Skin epidermis (tissue), 12 donors: ENCODE measurements at regions not wholly inside any gene's neighbourhood (a gene's known extent, or its start where the extent isn't known, plus 50 kb on each side); places are given as distances from the start of the nearest gene placed in this dataset.
A peak's percentile ranks its signal among the peaks of the same experiment; 100 is the strongest.

Experiments used
- H3K27ac ChIP-seq, 21 experiments: fragments of 200-600 bp; sonication (generic) in 11 of 21; one replicate each; pipeline ENCODE4 v1.5.0; 2020; ENCODE audit warnings: mild to moderate bottlenecking in 3 of 21, inconsistent platforms in 2 of 21, moderate library complexity in 2 of 21
- H3K4me3 ChIP-seq, 7 experiments: fragments of 200-600 bp; sonication (generic) in 2 of 7; one replicate each; pipeline ENCODE4 v1.5.0; 2020; ENCODE audit warnings: inconsistent platforms in 2 of 7, mild to moderate bottlenecking in 2 of 7, moderate library complexity in 1 of 7

- Histone ChIP-seq H3K4me3 (no peak overlapping the region), H3K27ac (no peak overlapping the region)
Measured at GRCh38 chr17:51385208-51385607, 124.9 kb downstream of the UTP18 start.

- H3K4me3 ChIP-seq: no peak overlapping the region
- H3K27ac ChIP-seq: no peak overlapping the region
Measured at GRCh38 chr17:51387582-51387981, 127.2 kb downstream of the UTP18 start.

DNA sequence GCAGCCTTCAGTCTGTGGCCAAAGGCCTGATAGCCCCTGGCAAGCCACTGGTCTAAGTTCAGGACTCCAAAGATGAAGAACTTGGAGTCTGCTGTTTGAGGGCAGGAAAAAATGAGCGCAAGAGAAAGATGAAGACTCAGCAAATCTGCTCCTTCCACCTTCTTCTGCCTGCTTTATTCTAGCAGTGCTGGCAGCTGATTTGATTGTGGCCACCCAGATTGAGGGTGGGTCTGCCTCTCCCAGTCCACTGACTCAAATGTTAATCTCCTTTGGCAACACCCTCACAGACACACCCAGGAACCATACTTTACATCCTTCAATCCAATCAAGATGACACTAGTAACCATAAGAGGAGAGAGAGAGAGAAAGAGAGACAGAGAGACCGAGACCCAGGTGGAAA is 127.6 kb downstream of the UTP18 start:
- no peak overlapping the region for H3K27ac ChIP-seq
- no peak overlapping the region for H3K4me3 ChIP-seq

DNA sequence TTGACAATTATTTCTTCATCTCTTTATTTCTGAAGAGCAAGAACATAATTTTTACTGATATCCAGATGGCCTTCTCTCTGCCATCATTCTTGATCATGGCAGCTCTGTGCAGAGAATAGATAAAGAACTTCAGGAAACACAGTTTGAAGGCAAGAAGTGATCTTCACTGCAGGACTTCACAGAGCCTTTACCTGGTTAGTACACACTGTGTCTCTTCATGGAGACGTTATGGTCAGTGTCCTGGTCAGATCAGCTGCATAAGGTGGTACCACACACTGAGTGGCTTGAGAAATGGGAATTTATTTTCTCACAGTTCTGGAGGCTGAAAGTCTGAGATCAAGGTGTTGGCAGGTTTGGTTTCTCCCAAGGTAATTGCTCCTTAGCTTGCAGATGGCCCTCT is 129.5 kb downstream of the UTP18 start:
- no peak overlapping the region for H3K27ac ChIP-seq
- no peak overlapping the region for H3K4me3 ChIP-seq

- H3K4me3 ChIP-seq: no peak overlapping the region
- H3K27ac ChIP-seq: no peak overlapping the region
Measured at GRCh38 chr17:51391982-51392654, 131.8 kb downstream of the UTP18 start.

DNA sequence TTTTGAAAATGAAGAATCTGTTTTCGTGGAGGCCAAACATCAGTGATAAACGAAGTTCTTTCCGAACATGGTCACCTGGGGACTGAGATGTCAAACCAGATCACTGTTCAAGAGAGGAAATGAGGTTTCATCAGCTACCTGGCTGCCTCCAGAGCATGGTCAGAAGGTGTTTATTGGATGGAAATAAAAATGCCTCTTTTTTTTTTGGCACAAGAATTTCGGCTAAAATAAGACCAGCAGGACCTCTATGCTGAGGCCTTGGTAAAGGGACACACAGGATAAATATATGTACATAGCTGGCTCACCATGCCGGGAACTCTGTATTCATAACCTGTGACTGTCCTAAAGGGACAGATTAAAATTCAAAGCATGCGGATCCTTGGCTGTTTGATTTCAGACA is 135.3 kb downstream of the UTP18 start:
- H3K4me3 ChIP-seq: no peak overlapping the region
- no peak overlapping the region for H3K27ac ChIP-seq

GRCh38 chr17:51397361-51398127 is 137.2 kb downstream of the UTP18 start:
- Histone ChIP-seq H3K27ac (no peak overlapping the region), H3K4me3 (no peak overlapping the region)

DNA sequence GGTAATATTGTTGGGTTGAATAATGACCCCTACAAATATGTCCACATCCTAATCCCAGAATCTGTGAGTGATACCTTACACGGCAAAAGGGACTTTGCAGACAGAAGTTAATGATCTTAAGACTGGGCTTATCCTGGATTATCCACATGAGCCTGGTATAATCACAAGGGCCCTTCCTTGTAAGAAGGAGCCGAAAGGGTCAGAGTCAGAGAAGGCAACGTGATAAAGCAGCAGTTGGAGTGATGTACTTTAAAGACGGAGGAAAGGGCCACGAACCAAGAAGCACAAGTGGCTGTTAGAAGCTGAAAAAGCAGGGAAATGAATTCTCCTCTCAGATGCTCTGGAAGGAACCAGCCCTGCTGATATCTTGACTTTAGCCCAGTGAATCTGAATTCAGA is 137.8 kb downstream of the UTP18 start:
- no peak overlapping the region for H3K27ac ChIP-seq
- H3K4me3 ChIP-seq: no peak overlapping the region

- Histone ChIP-seq H3K27ac (no peak overlapping the region), H3K4me3 (no peak overlapping the region)
Measured at GRCh38 chr17:51398687-51399086, 138.3 kb downstream of the UTP18 start.

- Histone ChIP-seq H3K4me3 (no peak overlapping the region), H3K27ac (no peak overlapping the region)
Measured at GRCh38 chr17:51401279-51401678, 140.9 kb downstream of the UTP18 start.

DNA sequence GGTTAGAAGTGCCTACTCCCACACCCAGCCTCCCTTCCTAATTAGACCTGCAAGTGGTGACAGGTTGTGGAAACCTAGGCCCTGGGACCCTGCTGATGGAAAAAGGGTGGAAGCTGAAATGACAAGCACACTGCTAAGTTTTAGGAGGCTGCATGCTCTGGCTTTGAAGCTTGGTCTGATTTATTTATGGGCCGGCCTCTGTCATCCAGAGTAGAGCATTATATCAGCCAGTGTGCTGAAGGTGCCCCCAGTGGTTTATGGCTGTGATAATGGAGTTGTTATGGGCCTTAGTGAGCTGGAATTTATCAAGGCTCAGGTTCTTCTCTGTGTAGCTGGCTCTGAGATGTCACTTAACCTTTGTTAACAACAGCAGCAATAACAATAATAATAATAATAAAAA is 142.6 kb downstream of the UTP18 start:
- Histone ChIP-seq H3K27ac (no peak overlapping the region), H3K4me3 (no peak overlapping the region)

- H3K27ac ChIP-seq: no peak overlapping the region
Measured at GRCh38 chr17:51407576-51407975, 147.2 kb downstream of the UTP18 start.

GRCh38 chr17:51419476-51419875 is 159.1 kb downstream of the UTP18 start:
- Histone ChIP-seq H3K4me3 (no peak overlapping the region), H3K27ac (no peak overlapping the region)

More at GRCh38 chr17:51407576-51407975, 147.2 kb downstream of the UTP18 start:
- H3K4me3 ChIP-seq: no peak overlapping the region

GRCh38 chr17:51421525-51421924 is 161.2 kb downstream of the UTP18 start:
- H3K4me3 ChIP-seq: no peak overlapping the region
- no peak overlapping the region for H3K27ac ChIP-seq

DNA sequence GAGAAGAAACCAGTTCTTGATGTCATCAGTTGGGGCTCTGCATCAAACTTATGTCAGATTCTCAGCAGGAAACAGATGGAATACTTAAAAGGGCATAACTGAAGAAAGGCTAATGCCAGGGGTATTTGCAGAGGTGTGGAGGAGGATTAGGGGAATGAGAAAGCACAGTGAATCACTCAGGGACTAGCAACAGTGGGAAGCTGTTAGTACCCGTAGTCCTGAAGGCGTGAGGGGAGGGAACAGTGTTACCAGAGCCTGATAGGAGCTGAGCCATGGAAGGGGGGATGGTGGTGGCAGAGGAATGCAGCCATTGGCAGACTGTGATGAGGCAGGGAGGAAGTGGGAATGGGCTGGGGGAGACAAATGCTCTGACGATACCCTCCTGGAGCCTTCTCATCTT is 162.3 kb downstream of the UTP18 start:
- no peak overlapping the region for H3K4me3 ChIP-seq
- no peak overlapping the region for H3K27ac ChIP-seq

DNA sequence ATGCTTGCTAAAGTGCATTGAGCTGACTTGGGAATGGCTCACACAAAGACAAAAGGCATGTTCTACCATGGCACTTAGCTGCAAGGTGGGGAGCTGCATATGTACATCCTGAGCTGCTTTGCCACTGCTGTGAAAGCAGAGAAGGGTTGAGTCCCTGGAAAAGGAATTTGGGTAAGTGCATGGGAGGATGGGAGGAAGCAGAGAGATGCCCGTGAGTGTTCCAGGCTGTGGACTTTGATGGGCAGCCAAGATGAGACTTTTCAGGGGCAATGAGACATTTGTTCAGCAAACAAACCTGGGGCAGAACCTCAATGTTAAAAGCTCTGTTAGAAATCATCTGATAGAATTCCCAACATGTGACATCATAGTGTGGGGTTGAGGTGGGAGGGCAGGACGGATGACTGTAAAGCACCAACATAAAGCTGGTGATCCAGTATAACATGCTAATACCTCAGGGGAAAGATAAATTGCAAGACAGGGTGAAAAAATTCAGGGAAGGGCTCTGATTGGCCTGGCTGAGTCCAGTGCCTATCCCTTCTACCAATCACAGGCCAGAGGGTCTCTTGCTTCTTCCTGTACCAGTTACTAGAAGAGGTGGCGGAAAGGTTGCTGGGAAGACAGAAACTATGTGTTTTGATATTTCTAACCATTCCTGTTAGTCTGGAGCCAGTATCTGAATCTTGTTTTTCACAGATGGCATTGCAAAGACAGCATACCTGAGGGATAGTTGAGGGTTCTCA is 163.2 kb downstream of the UTP18 start:
- no peak overlapping the region for H3K4me3 ChIP-seq
- H3K27ac ChIP-seq: no peak overlapping the region

DNA sequence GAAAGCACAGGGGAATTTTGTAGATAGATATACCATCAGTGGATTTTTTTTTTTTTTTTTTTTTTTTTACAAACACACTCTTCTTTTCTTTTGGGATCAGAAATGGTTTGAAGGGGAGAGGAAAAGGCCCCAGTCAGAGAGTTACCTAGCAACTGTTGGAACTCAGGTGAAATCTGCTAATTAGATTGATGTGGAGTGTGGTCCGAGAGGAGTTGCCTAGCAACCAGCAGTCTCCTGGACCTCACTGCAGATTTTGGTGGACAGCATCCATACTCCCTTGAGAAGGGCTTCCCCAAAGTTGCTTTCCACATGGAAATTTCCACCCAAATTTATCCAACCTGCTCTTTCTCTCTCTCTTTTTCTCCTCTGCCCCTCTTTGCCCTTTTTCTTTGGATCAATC is 165.4 kb downstream of the UTP18 start:
- H3K27ac ChIP-seq: no peak overlapping the region
- no peak overlapping the region for H3K4me3 ChIP-seq

DNA sequence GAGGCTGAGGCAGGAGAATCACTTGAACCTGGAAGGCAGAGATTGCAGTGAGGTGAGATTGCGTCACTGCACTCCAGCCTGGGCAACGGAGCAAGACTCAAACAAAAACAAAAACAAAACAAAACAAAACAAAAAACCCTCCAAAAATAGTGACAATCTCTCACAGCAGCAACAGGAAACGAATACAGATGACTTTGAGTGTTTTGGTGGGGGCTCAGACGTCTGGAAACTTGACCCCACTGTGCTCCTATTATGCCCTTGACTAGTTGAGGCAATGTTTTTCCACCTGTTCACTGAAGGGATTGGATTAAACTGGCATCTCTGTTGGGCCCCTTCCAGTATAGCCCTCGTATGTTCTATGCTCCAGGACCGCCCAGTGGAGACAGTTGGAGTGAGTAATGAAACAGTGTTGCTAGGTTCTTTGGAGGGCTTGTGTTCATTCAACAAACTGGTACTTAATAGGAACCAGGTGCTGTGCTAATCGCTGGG is 167.0 kb downstream of the UTP18 start:
- peak overlapping the region in 5 of 21 experiments; percentile 2 to 68 (median 49) for H3K27ac ChIP-seq
- H3K4me3 ChIP-seq: no peak overlapping the region

DNA sequence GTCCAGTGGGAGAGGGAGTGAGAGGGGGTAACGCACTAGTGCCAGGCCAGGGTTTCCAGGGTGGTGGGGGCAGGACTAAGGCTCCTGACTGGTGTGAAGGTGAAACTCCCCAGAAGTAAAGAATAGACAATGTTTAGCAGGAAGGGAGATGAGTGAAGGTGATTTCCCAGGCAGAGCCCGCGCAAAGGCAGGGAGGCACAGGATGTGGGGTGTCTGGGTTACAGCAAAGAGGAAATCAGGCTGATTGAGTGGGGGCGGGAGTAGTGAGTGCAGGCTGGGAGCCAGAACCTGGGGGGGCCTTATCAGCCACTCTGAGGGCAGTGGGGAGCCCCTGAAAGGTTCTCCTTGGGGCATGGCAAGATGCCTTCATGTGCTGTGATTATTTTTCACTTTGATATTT is 167.5 kb downstream of the UTP18 start:
- H3K27ac ChIP-seq: peak overlapping the region in 4 of 21 experiments; percentile 2 to 68 (median 58)
- no peak overlapping the region for H3K4me3 ChIP-seq

- Histone ChIP-seq H3K27ac (peak overlapping the region in 5 of 21 experiments; percentile 4 to 67 (median 49)), H3K4me3 (no peak overlapping the region)
Measured at GRCh38 chr17:51428668-51429495, 168.5 kb downstream of the UTP18 start.
